CD4-positive, alpha-beta memory T cell (primary cell): ENCODE measurements at regions not wholly inside any gene's neighbourhood (a gene's known extent, or its start where the extent isn't known, plus 50 kb on each side); places are given as distances from the start of the nearest gene placed in this dataset.

Experiments
- CTCF ChIA-PET: fragments of 350-600 bp; sonication (Branson Sonifier 250); formaldehyde crosslinking; loops from one replicate; lab custom pipeline; 2021; ENCODE audit warnings: inconsistent platforms; ENCODE audit not compliant: partially characterized antibody; lab: Charles Lee
- POLR2A ChIA-PET: fragments of 350-600 bp; sonication (Branson Sonifier 250); formaldehyde crosslinking; loops from one replicate; lab custom pipeline; 2021; ENCODE audit not compliant: partially characterized antibody; lab: Charles Lee
- DNase-seq, 5 donors: peaks; one replicate each; pipeline versions ENCODE4 v3.0.0 to v3.0.0-alpha.2; 2020 to 2022; ENCODE audit warnings: mixed read lengths in 1 of 5
- H3K27ac ChIP-seq: one replicate; pipeline ENCODE4 v1.7.0; 2013; ENCODE audit warnings: low read depth, low read length
- H3K27me3 ChIP-seq: 2 replicates; pipeline ENCODE4 v1.7.0; 2013; ENCODE audit warnings: mild to moderate bottlenecking, low read length, moderate library complexity; ENCODE audit not compliant: insufficient read depth
- H3K36me3 ChIP-seq: 2 replicates; pipeline ENCODE4 v1.7.0; 2013; ENCODE audit warnings: mild to moderate bottlenecking, low read length, moderate library complexity; ENCODE audit not compliant: insufficient read depth
- H3K4me1 ChIP-seq: 2 replicates; pipeline ENCODE4 v1.7.0; 2013; ENCODE audit warnings: mild to moderate bottlenecking, low read length, moderate library complexity; ENCODE audit not compliant: insufficient read depth
- H3K4me3 ChIP-seq, 2 donors: one replicate each; pipeline ENCODE4 v1.7.0; 2013; ENCODE audit warnings: low read length in 2 of 2, mild to moderate bottlenecking in 1 of 2
- H3K9me3 ChIP-seq, 2 donors: one replicate each; pipeline ENCODE4 v1.7.0; 2013; ENCODE audit warnings: low read length in 2 of 2, control low read depth in 1 of 2; ENCODE audit not compliant: control insufficient read depth in 1 of 2
- H3K27ac Mint-ChIP-seq, 7 donors: one replicate each; pipeline ENCODE4 v1.8.0; 2020 to 2021; ENCODE audit warnings: mixed read lengths in 7 of 7, mild to moderate bottlenecking in 6 of 7, inconsistent platforms in 3 of 7, moderate library complexity in 3 of 7
- H3K27me3 Mint-ChIP-seq, 2 donors: one replicate each; pipeline ENCODE4 v1.8.0; 2020 to 2021; ENCODE audit warnings: mixed read lengths in 2 of 2
- H3K36me3 Mint-ChIP-seq, 2 donors: one replicate each; pipeline ENCODE4 v1.8.0; 2020 to 2021; ENCODE audit warnings: mixed read lengths in 2 of 2, inconsistent platforms in 1 of 2, mild to moderate bottlenecking in 1 of 2
- H3K4me1 Mint-ChIP-seq, 4 donors: one replicate each; pipeline ENCODE4 v1.8.0; 2020 to 2021; ENCODE audit warnings: mixed read lengths in 4 of 4, mild to moderate bottlenecking in 1 of 4
- H3K4me3 Mint-ChIP-seq, 8 donors: one replicate each; pipeline ENCODE4 v1.8.0; 2020 to 2021; ENCODE audit warnings: mixed read lengths in 8 of 8, mild to moderate bottlenecking in 7 of 8, moderate library complexity in 6 of 8, inconsistent platforms in 3 of 8
- H3K9me3 Mint-ChIP-seq, 8 donors: one replicate each; pipeline ENCODE4 v1.8.0; 2020 to 2021; ENCODE audit warnings: mixed read lengths in 8 of 8, mild to moderate bottlenecking in 5 of 8, inconsistent platforms in 3 of 8, moderate library complexity in 1 of 8
- intact Hi-C: fragments of 100-400 bp; cut with micrococcal nuclease; formaldehyde crosslinking; loops from one replicate; pipeline ENCODE4 v1.15.1; 2023

GRCh38 chr1:81380436-81380835 is 420.3 kb upstream of the ADGRL2 start:
- intact Hi-C loops = no loop called here
- CTCF ChIA-PET = no interaction called here
- H3K9me3 Mint-ChIP-seq = peaks cover 0 to 9% (median 4%) of the 10 kb centered on the region in 8 donors

GRCh38 chr1:81379430-81379829 is 421.3 kb upstream of the ADGRL2 start:
- H3K27ac ChIP-seq = no peak overlapping the region
- H3K4me3 Mint-ChIP-seq = no peak overlapping the region
- ChIA-PET CTCF (no interaction called here), POLR2A (no interaction called here)
- no peak overlapping the region for H3K4me3 ChIP-seq
- H3K4me1 Mint-ChIP-seq = no peaks in the 10 kb centered on the region
- H3K9me3 Mint-ChIP-seq = peaks cover 0 to 11% (median 4%) of the 10 kb centered on the region in 8 donors
- intact Hi-C loops = no loop called here
- no peaks in the 10 kb centered on the region for H3K36me3 Mint-ChIP-seq
- no peaks in the 10 kb centered on the region for H3K36me3 ChIP-seq
- H3K27ac Mint-ChIP-seq = no peak overlapping the region
- no peaks in the 10 kb centered on the region for H3K27me3 Mint-ChIP-seq
- H3K4me1 ChIP-seq = no peaks in the 10 kb centered on the region
- no peaks in the 10 kb centered on the region for H3K27me3 ChIP-seq
- no peaks in the 10 kb centered on the region for H3K9me3 ChIP-seq
- DNase-seq = no peak

More at GRCh38 chr1:81380436-81380835, 420.3 kb upstream of the ADGRL2 start:
- H3K27me3 Mint-ChIP-seq = no peaks in the 10 kb centered on the region
- H3K4me1 Mint-ChIP-seq = no peaks in the 10 kb centered on the region
- POLR2A ChIA-PET = no interaction called here
- no peaks in the 10 kb centered on the region for H3K9me3 ChIP-seq
- no peaks in the 10 kb centered on the region for H3K36me3 ChIP-seq
- H3K27me3 ChIP-seq = no peaks in the 10 kb centered on the region
- no peak overlapping the region for H3K4me3 ChIP-seq
- H3K27ac ChIP-seq = no peak overlapping the region
- no peak for DNase-seq
- H3K36me3 Mint-ChIP-seq = no peaks in the 10 kb centered on the region
- H3K4me1 ChIP-seq = no peaks in the 10 kb centered on the region
- no peak overlapping the region for H3K4me3 Mint-ChIP-seq
- H3K27ac Mint-ChIP-seq = no peak overlapping the region

GRCh38 chr1:81377406-81377805 is 423.3 kb upstream of the ADGRL2 start:
- ChIA-PET CTCF (no interaction called here), POLR2A (no interaction called here)
- no peak overlapping the region for H3K27ac ChIP-seq

GRCh38 chr1:81375884-81376548 is 424.7 kb upstream of the ADGRL2 start:
- H3K4me1 ChIP-seq = no peaks in the 10 kb centered on the region
- DNase-seq = no peak
- Mint-ChIP-seq H3K27me3 (no peaks in the 10 kb centered on the region), H3K36me3 (no peaks in the 10 kb centered on the region), H3K27ac (no peak overlapping the region), H3K4me3 (no peak overlapping the region), H3K4me1 (no peaks in the 10 kb centered on the region), H3K9me3 (peaks cover 0 to 11% (median 6%) of the 10 kb centered on the region in 8 donors)
- ChIA-PET CTCF (no interaction called here), POLR2A (no interaction called here)
- H3K4me3 ChIP-seq = no peak overlapping the region
- no peaks in the 10 kb centered on the region for H3K9me3 ChIP-seq
- no peaks in the 10 kb centered on the region for H3K27me3 ChIP-seq
- no peaks in the 10 kb centered on the region for H3K36me3 ChIP-seq
- intact Hi-C loops = no loop called here
- no peak overlapping the region for H3K27ac ChIP-seq

More at GRCh38 chr1:81377406-81377805, 423.3 kb upstream of the ADGRL2 start:
- no peak for DNase-seq
- Histone ChIP-seq H3K4me3 (no peak overlapping the region), H3K36me3 (no peaks in the 10 kb centered on the region), H3K4me1 (no peaks in the 10 kb centered on the region), H3K27me3 (no peaks in the 10 kb centered on the region), H3K9me3 (no peaks in the 10 kb centered on the region)
- Mint-ChIP-seq H3K4me1 (no peaks in the 10 kb centered on the region), H3K9me3 (peaks cover 0 to 11% (median 5%) of the 10 kb centered on the region in 8 donors), H3K36me3 (no peaks in the 10 kb centered on the region), H3K4me3 (no peak overlapping the region), H3K27ac (no peak overlapping the region), H3K27me3 (no peaks in the 10 kb centered on the region)
- intact Hi-C loops = no loop called here

GRCh38 chr1:81374481-81374880 is 426.3 kb upstream of the ADGRL2 start:
- no peak overlapping the region for H3K27ac Mint-ChIP-seq
- POLR2A ChIA-PET = no interaction called here
- no peaks in the 10 kb centered on the region for H3K27me3 ChIP-seq
- H3K27me3 Mint-ChIP-seq = no peaks in the 10 kb centered on the region
- H3K4me1 Mint-ChIP-seq = no peaks in the 10 kb centered on the region
- DNase-seq = no peak
- intact Hi-C loops = no loop called here
- no peaks in the 10 kb centered on the region for H3K36me3 Mint-ChIP-seq
- CTCF ChIA-PET = no interaction called here
- no peaks in the 10 kb centered on the region for H3K36me3 ChIP-seq
- H3K9me3 ChIP-seq = no peaks in the 10 kb centered on the region
- no peak overlapping the region for H3K4me3 ChIP-seq
- H3K27ac ChIP-seq = no peak overlapping the region
- no peak overlapping the region for H3K4me3 Mint-ChIP-seq
- no peaks in the 10 kb centered on the region for H3K4me1 ChIP-seq
- peaks cover 0 to 10% (median 4%) of the 10 kb centered on the region in 8 donors for H3K9me3 Mint-ChIP-seq

- H3K36me3 ChIP-seq = no peaks in the 10 kb centered on the region
- no peaks in the 10 kb centered on the region for H3K9me3 ChIP-seq
- H3K4me3 ChIP-seq = no peak overlapping the region
- intact Hi-C loops = no loop called here
- Mint-ChIP-seq H3K4me1 (no peaks in the 10 kb centered on the region), H3K27me3 (no peaks in the 10 kb centered on the region), H3K9me3 (peaks cover 3 to 14% (median 6%) of the 10 kb centered on the region in 8 donors), H3K27ac (no peak overlapping the region), H3K36me3 (no peaks in the 10 kb centered on the region), H3K4me3 (no peak overlapping the region)
- no peaks in the 10 kb centered on the region for H3K27me3 ChIP-seq
- no peaks in the 10 kb centered on the region for H3K4me1 ChIP-seq
- no peak overlapping the region for H3K27ac ChIP-seq
- POLR2A ChIA-PET = no interaction called here
- CTCF ChIA-PET = interaction anchor here (1.1 kb wide), 1 partner anchor 15 kb away, joined by 3 read pairs; no protein-coding TSS in a partner anchor
- DNase-seq = no peak
Observed at GRCh38 chr1:81371864-81372263, 428.9 kb upstream of the ADGRL2 start.

- Mint-ChIP-seq H3K36me3 (no peaks in the 10 kb centered on the region), H3K4me1 (no peaks in the 10 kb centered on the region), H3K9me3 (peaks cover 3 to 13% (median 7%) of the 10 kb centered on the region in 8 donors), H3K4me3 (no peak overlapping the region), H3K27me3 (no peaks in the 10 kb centered on the region), H3K27ac (no peak overlapping the region)
- Histone ChIP-seq H3K27me3 (no peaks in the 10 kb centered on the region), H3K27ac (no peak overlapping the region), H3K36me3 (no peaks in the 10 kb centered on the region), H3K9me3 (no peaks in the 10 kb centered on the region), H3K4me1 (no peaks in the 10 kb centered on the region), H3K4me3 (no peak overlapping the region)
- intact Hi-C loops = no loop called here
- POLR2A ChIA-PET = no interaction called here
- DNase-seq = no peak
- CTCF ChIA-PET = no interaction called here
Observed at GRCh38 chr1:81369833-81370232, 430.9 kb upstream of the ADGRL2 start.
